ENCODE measurements at regions not wholly inside any gene's neighbourhood (a gene's known extent, or its start where the extent isn't known, plus 50 kb on each side); places are given as distances from the start of the nearest gene placed in this dataset.

DNA sequence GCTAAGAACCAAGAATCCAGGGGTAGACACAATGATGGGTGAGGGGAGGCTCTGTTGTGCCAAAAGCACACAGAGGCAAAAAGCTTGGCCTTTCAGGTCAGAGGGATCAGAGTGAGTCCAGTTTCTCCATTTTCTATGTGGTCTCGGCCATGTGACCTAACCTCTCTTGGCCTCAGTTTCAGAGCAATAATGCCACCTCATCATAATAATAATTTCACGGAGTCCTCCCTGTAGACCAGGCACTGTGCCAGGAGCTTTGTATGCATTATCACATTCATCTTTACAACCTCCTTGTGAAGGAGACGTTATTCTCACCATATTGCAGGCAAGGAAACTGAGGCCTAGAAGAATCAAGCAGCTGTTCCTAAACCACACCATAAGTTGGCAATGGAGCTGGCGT lies 120.2 kb downstream of the WT1 start:
- no peak for DNase-seq (ENCODE audit: low read depth)
- no peak overlapping the region for H3K4me3 ChIP-seq (ENCODE audit: control insufficient read depth, low read depth, low read length)
- TF ChIP-seq, protein P1, sequence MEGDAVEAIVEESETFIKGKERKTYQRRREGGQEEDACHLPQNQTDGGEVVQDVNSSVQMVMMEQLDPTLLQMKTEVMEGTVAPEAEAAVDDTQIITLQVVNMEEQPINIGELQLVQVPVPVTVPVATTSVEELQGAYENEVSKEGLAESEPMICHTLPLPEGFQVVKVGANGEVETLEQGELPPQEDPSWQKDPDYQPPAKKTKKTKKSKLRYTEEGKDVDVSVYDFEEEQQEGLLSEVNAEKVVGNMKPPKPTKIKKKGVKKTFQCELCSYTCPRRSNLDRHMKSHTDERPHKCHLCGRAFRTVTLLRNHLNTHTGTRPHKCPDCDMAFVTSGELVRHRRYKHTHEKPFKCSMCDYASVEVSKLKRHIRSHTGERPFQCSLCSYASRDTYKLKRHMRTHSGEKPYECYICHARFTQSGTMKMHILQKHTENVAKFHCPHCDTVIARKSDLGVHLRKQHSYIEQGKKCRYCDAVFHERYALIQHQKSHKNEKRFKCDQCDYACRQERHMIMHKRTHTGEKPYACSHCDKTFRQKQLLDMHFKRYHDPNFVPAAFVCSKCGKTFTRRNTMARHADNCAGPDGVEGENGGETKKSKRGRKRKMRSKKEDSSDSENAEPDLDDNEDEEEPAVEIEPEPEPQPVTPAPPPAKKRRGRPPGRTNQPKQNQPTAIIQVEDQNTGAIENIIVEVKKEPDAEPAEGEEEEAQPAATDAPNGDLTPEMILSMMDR (IDR thresholded peaks at IDR 0.05; ENCODE audit: control insufficient read depth, insufficient read depth, low read depth, low read length, missing control alignments) = no peak

DNA sequence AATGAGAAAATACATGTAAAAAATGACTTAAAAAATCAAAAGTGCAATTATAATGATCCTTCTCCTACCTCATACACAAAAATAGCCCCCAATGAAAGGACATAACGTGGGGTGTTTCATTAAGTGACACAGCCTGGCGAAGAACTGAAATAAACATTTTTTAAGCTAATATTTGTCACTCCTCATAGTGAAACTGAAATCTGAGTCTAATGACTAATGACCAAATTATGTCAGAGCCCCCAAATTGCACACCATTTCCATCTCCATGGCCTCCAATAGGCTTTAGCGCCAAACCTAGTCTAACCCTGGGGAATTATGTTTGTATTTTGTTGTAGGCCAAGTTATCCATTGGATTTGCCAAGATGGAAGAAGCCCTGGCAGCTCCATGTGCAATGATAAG lies 119.1 kb downstream of the WT1 start:
- TF ChIP-seq, protein P1 (IDR thresholded peaks at IDR 0.05; ENCODE audit: control insufficient read depth, insufficient read depth, low read depth, low read length, missing control alignments) = no peak
- DNase-seq (ENCODE audit: low read depth) = no peak
- H3K4me3 ChIP-seq (ENCODE audit: control insufficient read depth, low read depth, low read length) = no peak overlapping the region

DNA sequence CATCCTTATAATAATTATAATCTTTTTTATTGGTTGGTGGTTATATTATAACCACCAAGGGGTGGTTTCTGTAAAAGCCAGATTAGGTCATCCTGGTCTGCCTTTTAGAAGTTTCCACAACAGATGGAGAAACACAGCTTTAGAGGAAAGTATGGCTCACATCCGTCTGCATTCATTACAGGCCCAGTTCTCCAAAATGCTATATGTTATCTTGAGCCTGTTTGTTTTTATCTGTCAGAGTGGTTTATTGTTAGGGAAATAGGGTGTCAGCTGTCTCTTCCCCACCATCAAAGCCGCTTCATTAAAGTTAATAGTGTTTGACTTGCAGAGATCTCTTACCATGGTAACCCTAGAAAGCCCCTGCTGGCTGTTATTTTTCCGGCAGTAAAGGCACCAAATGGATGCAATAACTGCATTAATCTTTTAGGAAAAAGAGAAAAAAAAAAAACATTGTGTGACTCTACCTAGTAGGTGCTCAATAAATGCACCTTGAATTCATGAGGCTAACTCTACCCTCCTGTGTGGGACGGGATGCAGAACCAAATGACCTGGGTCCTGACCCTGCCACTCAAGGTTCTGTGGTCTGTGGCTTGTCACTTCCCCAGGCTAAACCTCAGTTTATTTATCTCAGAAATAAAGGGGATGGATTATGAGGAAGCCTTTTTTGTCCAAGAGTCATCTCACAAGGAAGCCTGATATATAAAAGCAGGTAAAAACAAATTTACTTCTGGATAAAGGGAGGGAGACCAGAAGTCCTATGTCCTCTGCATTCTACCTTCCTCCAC lies 118.3 kb downstream of the WT1 start:
- no peak for DNase-seq (ENCODE audit: low read depth)
- H3K4me3 ChIP-seq (ENCODE audit: control insufficient read depth, low read depth, low read length) = no peak overlapping the region
- TF ChIP-seq, protein P1 (IDR thresholded peaks at IDR 0.05; ENCODE audit: control insufficient read depth, insufficient read depth, low read depth, low read length, missing control alignments) = no peak

DNA sequence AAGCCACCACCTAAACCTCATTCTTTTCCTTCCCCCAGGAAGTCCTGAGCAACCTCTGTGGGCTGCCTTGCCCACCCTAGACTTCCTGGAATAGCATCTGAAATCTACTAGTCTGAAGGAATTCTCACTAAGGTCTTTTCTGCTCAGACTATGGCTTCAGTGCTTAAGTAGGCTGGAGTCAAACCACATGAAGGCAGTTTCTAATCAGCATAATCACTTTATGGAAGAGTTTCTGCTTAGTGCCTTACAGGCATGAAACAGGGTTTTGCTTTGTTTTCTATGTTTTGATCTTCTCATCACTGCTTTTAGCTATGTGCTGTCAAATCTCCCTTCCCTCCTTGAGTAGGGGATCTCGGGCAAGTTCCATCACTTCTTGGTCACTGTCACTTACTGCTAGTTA lies 117.7 kb downstream of the WT1 start:
- no peak overlapping the region for H3K4me3 ChIP-seq (ENCODE audit: control insufficient read depth, low read depth, low read length)
- DNase-seq (ENCODE audit: low read depth) = no peak
- TF ChIP-seq, protein P1 (IDR thresholded peaks at IDR 0.05; ENCODE audit: control insufficient read depth, insufficient read depth, low read depth, low read length, missing control alignments) = no peak

DNA sequence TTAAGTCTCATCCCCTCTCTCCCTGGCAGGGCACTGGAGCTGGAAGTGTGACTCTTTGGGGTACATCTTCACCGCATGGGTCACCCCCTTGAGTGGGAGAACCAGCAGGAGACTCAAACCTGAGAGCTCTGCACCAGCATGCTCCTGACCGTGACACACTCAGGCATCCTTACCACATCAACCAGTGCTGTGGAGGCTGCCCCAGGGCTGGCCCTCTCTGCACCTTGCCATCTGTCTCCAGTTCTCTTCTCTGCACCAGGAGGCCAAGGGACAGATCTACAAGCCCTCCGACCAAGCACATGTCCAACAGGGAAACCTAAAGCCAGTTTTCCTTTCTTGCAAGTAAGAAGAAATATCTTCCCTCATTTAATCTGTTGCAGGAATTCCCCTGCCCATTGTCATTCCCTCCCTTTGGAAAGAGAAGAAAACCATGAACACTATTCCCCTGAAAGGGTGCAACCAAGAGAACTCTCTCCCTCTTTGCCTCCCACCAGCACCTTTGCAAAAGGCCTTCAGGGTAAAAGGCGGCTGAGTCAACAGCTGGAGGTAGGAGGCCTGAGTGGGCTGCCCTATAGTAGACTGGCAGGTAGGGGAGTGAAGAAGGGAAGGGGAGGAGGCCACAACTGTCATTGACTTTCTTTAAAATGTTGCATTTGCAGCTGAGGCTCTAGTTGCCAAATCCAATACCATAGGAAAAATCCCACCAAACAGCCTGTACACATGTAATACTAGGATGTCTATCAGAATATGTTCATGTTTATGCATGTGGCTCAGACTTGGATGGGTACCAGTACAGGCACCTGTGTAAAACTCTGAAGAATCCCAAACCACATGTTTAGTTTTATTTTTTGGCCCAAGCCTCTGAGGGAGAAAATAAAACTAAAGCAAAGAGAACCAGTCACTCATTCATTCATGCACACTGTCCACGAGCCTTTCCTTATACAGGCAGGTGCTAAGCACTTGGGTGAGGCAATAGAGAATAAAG lies 117.0 kb downstream of the WT1 start:
- TF ChIP-seq, protein P1 (IDR thresholded peaks at IDR 0.05; ENCODE audit: control insufficient read depth, insufficient read depth, low read depth, low read length, missing control alignments) = no peak
- H3K4me3 ChIP-seq (ENCODE audit: control insufficient read depth, low read depth, low read length) = no peak overlapping the region

DNA sequence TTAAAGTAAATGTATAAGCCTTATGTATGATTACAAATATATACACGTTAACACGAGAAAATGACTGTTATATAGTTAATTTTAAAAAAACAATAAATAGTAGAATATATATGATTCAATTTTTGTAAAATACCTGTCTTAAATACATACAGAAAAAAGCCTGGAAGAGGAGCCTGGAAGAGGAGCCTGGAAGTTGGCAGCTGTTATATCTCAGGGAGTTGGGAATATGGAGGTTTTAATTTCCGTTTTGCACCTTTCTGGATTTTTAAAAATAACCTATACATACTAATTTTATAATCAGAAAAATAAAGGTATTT lies 111.6 kb downstream of the WT1 start:
- TF ChIP-seq, protein P1 (IDR thresholded peaks at IDR 0.05; ENCODE audit: control insufficient read depth, insufficient read depth, low read depth, low read length, missing control alignments) = no peak
- DNase-seq (ENCODE audit: low read depth) = no peak
- H3K4me3 ChIP-seq (ENCODE audit: control insufficient read depth, low read depth, low read length) = no peak overlapping the region

More for the DNA sequence above, 117.0 kb downstream of the WT1 start:
- no peak for DNase-seq (ENCODE audit: low read depth)

Measured in AG09309 (cell line).